Stimulated activated naive CD8-positive, alpha-beta T cell treated with anti-CD3 and anti-CD28 coated beads, Interleukin-15, amount 100 ng/mL, for 72 hours (primary cell): ENCODE measurements at regions not wholly inside any gene's neighbourhood (a gene's known extent, or its start where the extent isn't known, plus 50 kb on each side); places are given as distances from the start of the nearest gene placed in this dataset.
A peak's percentile ranks its signal among the peaks of the same experiment; 100 is the strongest.

ENCODE experiments used
- ATAC-seq: fragments of 150-1000 bp; cut with Tn5 transposase; 2 replicates; pipeline ENCODE4 v1.10.0; 2021; ENCODE audit warnings: mild to moderate bottlenecking, moderate library complexity
- DNase-seq, 2 donors: peaks; one replicate each; pipeline ENCODE4 v3.0.0; 2021 to 2022
- H3K27ac Mint-ChIP-seq, 2 donors: one replicate each; pipeline ENCODE4 v1.8.0; 2022; ENCODE audit warnings: mild to moderate bottlenecking in 2 of 2, mixed read lengths in 2 of 2, moderate library complexity in 2 of 2
- H3K27me3 Mint-ChIP-seq: one replicate; pipeline ENCODE4 v1.8.0; 2022; ENCODE audit warnings: mixed read lengths
- H3K4me1 Mint-ChIP-seq: one replicate; pipeline ENCODE4 v1.8.0; 2022; ENCODE audit warnings: mild to moderate bottlenecking, mixed read lengths
- H3K4me3 Mint-ChIP-seq, 2 donors: one replicate each; pipeline ENCODE4 v1.8.0; 2022; ENCODE audit warnings: mild to moderate bottlenecking in 2 of 2, mixed read lengths in 2 of 2, moderate library complexity in 1 of 2
- H3K9me3 Mint-ChIP-seq, 2 donors: one replicate each; pipeline ENCODE4 v1.8.0; 2022; ENCODE audit warnings: mixed read lengths in 2 of 2

- Mint-ChIP-seq H3K27me3 (peaks cover 19% of the 10 kb centered on the region), H3K27ac (no peak overlapping the region), H3K9me3 (no peaks in the 10 kb centered on the region), H3K4me1 (peaks cover 10% of the 10 kb centered on the region), H3K4me3 (peak overlapping the region; percentile 3 to 53)
- no peak for ATAC-seq
- DNase-seq: no peak
These were observed 124.9 kb downstream of the CYP26A1 start for GRCh38 chr10:93198401-93199131.

- Mint-ChIP-seq H3K4me3 (peak overlapping the region in 1 of 2 donors; percentile 53), H3K27me3 (peaks cover 19% of the 10 kb centered on the region), H3K9me3 (no peaks in the 10 kb centered on the region), H3K27ac (no peak overlapping the region), H3K4me1 (peaks cover 10% of the 10 kb centered on the region)
- ATAC-seq (no peak), DNase-seq (no peak)
These were observed 125.6 kb downstream of the CYP26A1 start for GRCh38 chr10:93199191-93199751.

- DNase-seq (no peak), ATAC-seq (no peak)
- Mint-ChIP-seq H3K27me3 (no peaks in the 10 kb centered on the region), H3K4me1 (no peaks in the 10 kb centered on the region), H3K4me3 (no peak overlapping the region), H3K27ac (no peak overlapping the region), H3K9me3 (no peaks in the 10 kb centered on the region)
These were observed 131.1 kb downstream of the CYP26A1 start for GRCh38 chr10:93204494-93205485.

GRCh38 chr10:93206652-93207051 lies 133.0 kb downstream of the CYP26A1 start:
- Mint-ChIP-seq H3K4me3 (no peak overlapping the region), H3K9me3 (no peaks in the 10 kb centered on the region), H3K27me3 (no peaks in the 10 kb centered on the region), H3K4me1 (no peaks in the 10 kb centered on the region), H3K27ac (peak overlapping the region in 1 of 2 donors; percentile 49)
- no peak for ATAC-seq
- no peak for DNase-seq

GRCh38 chr10:93208717-93209464 lies 135.2 kb downstream of the CYP26A1 start:
- no peak overlapping the region for H3K4me3 Mint-ChIP-seq
- DNase-seq (no peak), ATAC-seq (no peak)
- no peaks in the 10 kb centered on the region for H3K9me3 Mint-ChIP-seq
- no peaks in the 10 kb centered on the region for H3K27me3 Mint-ChIP-seq
- H3K27ac Mint-ChIP-seq: no peak overlapping the region
- H3K4me1 Mint-ChIP-seq: no peaks in the 10 kb centered on the region

- DNase-seq (no peak), ATAC-seq (no peak)
- H3K27ac Mint-ChIP-seq: no peak overlapping the region
- no peaks in the 10 kb centered on the region for H3K4me1 Mint-ChIP-seq
- H3K9me3 Mint-ChIP-seq: no peaks in the 10 kb centered on the region
- no peaks in the 10 kb centered on the region for H3K27me3 Mint-ChIP-seq
- no peak overlapping the region for H3K4me3 Mint-ChIP-seq
These were observed 138.3 kb downstream of the CYP26A1 start for GRCh38 chr10:93211991-93212390.

GRCh38 chr10:93215312-93215711 lies 141.6 kb downstream of the CYP26A1 start:
- H3K4me3 Mint-ChIP-seq: no peak overlapping the region
- peak overlapping the region in 1 of 2 donors; percentile 79 for H3K27ac Mint-ChIP-seq
- no peak for ATAC-seq
- DNase-seq: no peak
- no peaks in the 10 kb centered on the region for H3K27me3 Mint-ChIP-seq
- no peaks in the 10 kb centered on the region for H3K9me3 Mint-ChIP-seq
- no peaks in the 10 kb centered on the region for H3K4me1 Mint-ChIP-seq

- DNase-seq: no peak
- Mint-ChIP-seq H3K9me3 (no peaks in the 10 kb centered on the region), H3K4me3 (no peak overlapping the region), H3K27me3 (no peaks in the 10 kb centered on the region), H3K27ac (no peak overlapping the region), H3K4me1 (no peaks in the 10 kb centered on the region)
- no peak for ATAC-seq
These were observed 142.8 kb downstream of the CYP26A1 start for GRCh38 chr10:93216341-93216985.

GRCh38 chr10:93218386-93218785 lies 144.7 kb downstream of the CYP26A1 start:
- Mint-ChIP-seq H3K4me1 (no peaks in the 10 kb centered on the region), H3K9me3 (no peaks in the 10 kb centered on the region), H3K27ac (no peak overlapping the region), H3K27me3 (peaks cover 4% of the 10 kb centered on the region), H3K4me3 (no peak overlapping the region)
- no peak for ATAC-seq
- DNase-seq: no peak

GRCh38 chr10:93219347-93219746 lies 145.7 kb downstream of the CYP26A1 start:
- no peak for DNase-seq
- Mint-ChIP-seq H3K4me1 (no peaks in the 10 kb centered on the region), H3K27me3 (peaks cover 6% of the 10 kb centered on the region), H3K27ac (no peak overlapping the region), H3K4me3 (no peak overlapping the region), H3K9me3 (no peaks in the 10 kb centered on the region)
- ATAC-seq: no peak

- Mint-ChIP-seq H3K9me3 (no peaks in the 10 kb centered on the region), H3K4me3 (no peak overlapping the region), H3K27me3 (peaks cover 6% of the 10 kb centered on the region), H3K27ac (no peak overlapping the region), H3K4me1 (no peaks in the 10 kb centered on the region)
- DNase-seq (no peak), ATAC-seq (no peak)
These were observed 146.8 kb downstream of the CYP26A1 start for GRCh38 chr10:93220296-93221170.

- DNase-seq: no peak
- Mint-ChIP-seq H3K4me1 (no peaks in the 10 kb centered on the region), H3K4me3 (no peak overlapping the region), H3K27me3 (peaks cover 6% of the 10 kb centered on the region), H3K9me3 (no peaks in the 10 kb centered on the region), H3K27ac (no peak overlapping the region)
- ATAC-seq: no peak
These were observed 147.4 kb downstream of the CYP26A1 start for GRCh38 chr10:93221171-93221496.

- H3K4me3 Mint-ChIP-seq: no peak overlapping the region
- DNase-seq (no peak), ATAC-seq (no peak)
- peaks cover 6% of the 10 kb centered on the region for H3K27me3 Mint-ChIP-seq
- no peaks in the 10 kb centered on the region for H3K9me3 Mint-ChIP-seq
- H3K27ac Mint-ChIP-seq: no peak overlapping the region
- H3K4me1 Mint-ChIP-seq: no peaks in the 10 kb centered on the region
These were observed 147.8 kb downstream of the CYP26A1 start for GRCh38 chr10:93221521-93221920.

- H3K4me3 Mint-ChIP-seq: no peak overlapping the region
- no peak for ATAC-seq
- H3K9me3 Mint-ChIP-seq: no peaks in the 10 kb centered on the region
- no peaks in the 10 kb centered on the region for H3K4me1 Mint-ChIP-seq
- H3K27ac Mint-ChIP-seq: no peak overlapping the region
- no peak for DNase-seq
- H3K27me3 Mint-ChIP-seq: peaks cover 11% of the 10 kb centered on the region
These were observed 148.6 kb downstream of the CYP26A1 start for GRCh38 chr10:93222211-93222754.
